GM18520 (cell line): ENCODE measurements at regions not wholly inside any gene's neighbourhood (a gene's known extent, or its start where the extent isn't known, plus 50 kb on each side); places are given as distances from the start of the nearest gene placed in this dataset.

Experiments
- ATAC-seq: cut with Tn5 transposase; IDR thresholded peaks from one replicate; pipeline ENCODE4 v1.9.1; 2021; ENCODE audit not compliant: unreplicated experiment

- no peak for ATAC-seq
Measured at GRCh38 chr9:23290973-23291372, 535.1 kb downstream of the ELAVL2 start.

- ATAC-seq, result no peak
Measured at GRCh38 chr9:23302281-23302680, 523.8 kb downstream of the ELAVL2 start.

- ATAC-seq, result no peak
Measured at GRCh38 chr9:23306731-23307130, 519.3 kb downstream of the ELAVL2 start.

GRCh38 chr9:23307731-23308513 lies 518.1 kb downstream of the ELAVL2 start:
- no peak for ATAC-seq

- ATAC-seq, result no peak
Measured at GRCh38 chr9:23309800-23310199, 516.2 kb downstream of the ELAVL2 start.

GRCh38 chr9:23314247-23314646 lies 511.8 kb downstream of the ELAVL2 start:
- ATAC-seq, result no peak

- ATAC-seq, result no peak
Measured at GRCh38 chr9:23319092-23319491, 506.9 kb downstream of the ELAVL2 start.

- no peak for ATAC-seq
Measured at GRCh38 chr9:23321049-23321448, 505.0 kb downstream of the ELAVL2 start.

- ATAC-seq, result no peak
Measured at GRCh38 chr9:23322392-23322791, 503.6 kb downstream of the ELAVL2 start.

- no peak for ATAC-seq
Measured at GRCh38 chr9:23324511-23324910, 501.5 kb downstream of the ELAVL2 start.

- no peak for ATAC-seq
Measured at GRCh38 chr9:23326597-23326996, 499.4 kb downstream of the ELAVL2 start.

- no peak for ATAC-seq
Measured at GRCh38 chr9:23341346-23341745, 484.7 kb downstream of the ELAVL2 start.

GRCh38 chr9:23342291-23342690 lies 483.7 kb downstream of the ELAVL2 start:
- ATAC-seq, result no peak

GRCh38 chr9:23343226-23343625 lies 482.8 kb downstream of the ELAVL2 start:
- ATAC-seq, result no peak

- ATAC-seq, result no peak
Measured at GRCh38 chr9:23361096-23361495, 464.9 kb downstream of the ELAVL2 start.

- no peak for ATAC-seq
Measured at GRCh38 chr9:23372703-23373102, 453.3 kb downstream of the ELAVL2 start.

- no peak for ATAC-seq
Measured at GRCh38 chr9:23375511-23375910, 450.5 kb downstream of the ELAVL2 start.

- no peak for ATAC-seq
Measured at GRCh38 chr9:23379842-23380241, 446.2 kb downstream of the ELAVL2 start.

- no peak for ATAC-seq
Measured at GRCh38 chr9:23380821-23381220, 445.2 kb downstream of the ELAVL2 start.

- ATAC-seq, result no peak
Measured at GRCh38 chr9:23382418-23382817, 443.6 kb downstream of the ELAVL2 start.

GRCh38 chr9:23394189-23394588 lies 431.9 kb downstream of the ELAVL2 start:
- ATAC-seq, result no peak

- ATAC-seq, result no peak
Measured at GRCh38 chr9:23408874-23409273, 417.2 kb downstream of the ELAVL2 start.

GRCh38 chr9:23412046-23412445 lies 414.0 kb downstream of the ELAVL2 start:
- no peak for ATAC-seq
